NCI-H1436 treated with DMSO at 0.1 percent for 48 hours (cell line): ENCODE measurements at regions not wholly inside any gene's neighbourhood (a gene's known extent, or its start where the extent isn't known, plus 50 kb on each side); places are given as distances from the start of the nearest gene placed in this dataset.

Source experiments
- DNase-seq: peaks from one replicate; lab custom pipeline; 2025; lab: John Stamatoyannopoulos, UW

GRCh38 chr17:65365169-65365568 lies 196.3 kb downstream of the AXIN2 start:
- DNase-seq: no peak

GRCh38 chr17:65364438-65364837 lies 197.0 kb downstream of the AXIN2 start:
- DNase-seq: no peak

GRCh38 chr17:65362826-65363225 lies 198.6 kb downstream of the AXIN2 start:
- DNase-seq: no peak

- no peak for DNase-seq
Observed at GRCh38 chr17:65360961-65361552, 200.4 kb downstream of the AXIN2 start.

- DNase-seq: no peak
Observed at GRCh38 chr17:65359016-65359415, 202.4 kb downstream of the AXIN2 start.

GRCh38 chr17:65356536-65356935 lies 204.9 kb downstream of the AXIN2 start:
- no peak for DNase-seq

GRCh38 chr17:65355246-65355645 lies 206.2 kb downstream of the AXIN2 start:
- DNase-seq: no peak

- DNase-seq: no peak
Observed at GRCh38 chr17:65349916-65350315, 211.5 kb downstream of the AXIN2 start.

- DNase-seq: no peak
Observed at GRCh38 chr17:65346166-65346565, 209.0 kb downstream of the RGS9 start.

- no peak for DNase-seq
Observed at GRCh38 chr17:65345261-65346005, 208.3 kb downstream of the RGS9 start.

- no peak for DNase-seq
Observed at GRCh38 chr17:65340401-65340800, 203.2 kb downstream of the RGS9 start.

GRCh38 chr17:65334406-65334805 lies 197.2 kb downstream of the RGS9 start:
- no peak for DNase-seq

- DNase-seq: no peak
Observed at GRCh38 chr17:65332779-65333178, 195.6 kb downstream of the RGS9 start.

- DNase-seq: no peak
Observed at GRCh38 chr17:65332375-65332774, 195.2 kb downstream of the RGS9 start.

- no peak for DNase-seq
Observed at GRCh38 chr17:65328567-65328966, 191.4 kb downstream of the RGS9 start.

- DNase-seq: no peak
Observed at GRCh38 chr17:65324611-65325342, 187.6 kb downstream of the RGS9 start.

GRCh38 chr17:65323049-65323448 lies 185.9 kb downstream of the RGS9 start:
- DNase-seq: no peak

- no peak for DNase-seq
Observed at GRCh38 chr17:65320820-65321219, 183.7 kb downstream of the RGS9 start.

- DNase-seq: no peak
Observed at GRCh38 chr17:65314212-65314611, 177.0 kb downstream of the RGS9 start.

GRCh38 chr17:65312718-65313377 lies 175.7 kb downstream of the RGS9 start:
- DNase-seq: no peak

GRCh38 chr17:65311261-65311660 lies 174.1 kb downstream of the RGS9 start:
- DNase-seq: no peak

- DNase-seq: no peak
Observed at GRCh38 chr17:65307961-65308316, 170.8 kb downstream of the RGS9 start.
